OCI-LY7 (cell line): ENCODE measurements at regions not wholly inside any gene's neighbourhood (a gene's known extent, or its start where the extent isn't known, plus 50 kb on each side); places are given as distances from the start of the nearest gene placed in this dataset.
"Not testable (repeated sequence)": the region's sequence is repeated elsewhere in the genome, so short reads cannot be mapped to it uniquely, and the experiment has no call there.

Source experiments
- EZH2phosphoT487 ChIP-seq: fragments of 200-600 bp; sonication (generic); IDR thresholded peaks from 2 replicates; pipeline ENCODE4 v1.6.1; 2018; ENCODE audit warnings: low read depth, borderline replicate concordance, mild to moderate bottlenecking, mixed run types, antibody characterized with exemption, low read length, moderate library complexity, mixed read lengths
- TF ChIP-seq, protein P1 (sequence below): fragments of 200-600 bp; sonication (generic); conservative IDR thresholded peaks from 2 replicates; pipeline ENCODE4 v1.5.1; 2014; ENCODE audit warnings: mild to moderate bottlenecking, antibody characterized with exemption, low read length, moderate library complexity, mixed read lengths

DNA sequence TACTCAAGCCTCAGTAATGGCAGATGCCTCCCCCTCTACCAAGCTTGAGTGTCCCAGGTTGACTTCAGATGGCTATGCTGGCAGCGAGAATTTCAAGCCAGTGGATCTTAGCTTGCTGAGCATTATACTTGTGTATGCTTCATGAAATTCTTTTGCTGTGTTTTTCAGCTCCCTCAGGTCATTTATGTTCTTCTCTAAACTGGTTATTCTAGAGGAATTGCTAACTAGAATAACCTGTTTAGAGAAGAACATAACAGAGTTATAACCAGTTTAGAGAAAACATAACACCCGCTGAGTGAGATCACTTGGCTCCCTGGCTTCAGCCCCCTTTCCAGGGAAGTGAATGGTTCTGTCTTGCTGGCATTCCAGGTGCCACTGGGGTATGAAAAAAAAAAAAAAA lies 503.4 kb upstream of the MIS18BP1 start:
- TF ChIP-seq, protein P1, sequence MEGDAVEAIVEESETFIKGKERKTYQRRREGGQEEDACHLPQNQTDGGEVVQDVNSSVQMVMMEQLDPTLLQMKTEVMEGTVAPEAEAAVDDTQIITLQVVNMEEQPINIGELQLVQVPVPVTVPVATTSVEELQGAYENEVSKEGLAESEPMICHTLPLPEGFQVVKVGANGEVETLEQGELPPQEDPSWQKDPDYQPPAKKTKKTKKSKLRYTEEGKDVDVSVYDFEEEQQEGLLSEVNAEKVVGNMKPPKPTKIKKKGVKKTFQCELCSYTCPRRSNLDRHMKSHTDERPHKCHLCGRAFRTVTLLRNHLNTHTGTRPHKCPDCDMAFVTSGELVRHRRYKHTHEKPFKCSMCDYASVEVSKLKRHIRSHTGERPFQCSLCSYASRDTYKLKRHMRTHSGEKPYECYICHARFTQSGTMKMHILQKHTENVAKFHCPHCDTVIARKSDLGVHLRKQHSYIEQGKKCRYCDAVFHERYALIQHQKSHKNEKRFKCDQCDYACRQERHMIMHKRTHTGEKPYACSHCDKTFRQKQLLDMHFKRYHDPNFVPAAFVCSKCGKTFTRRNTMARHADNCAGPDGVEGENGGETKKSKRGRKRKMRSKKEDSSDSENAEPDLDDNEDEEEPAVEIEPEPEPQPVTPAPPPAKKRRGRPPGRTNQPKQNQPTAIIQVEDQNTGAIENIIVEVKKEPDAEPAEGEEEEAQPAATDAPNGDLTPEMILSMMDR: not testable (repeated sequence)
- TF ChIP-seq EZH2phosphoT487: not testable (repeated sequence)
